ENCODE measurements at regions not wholly inside any gene's neighbourhood (a gene's known extent, or its start where the extent isn't known, plus 50 kb on each side); places are given as distances from the start of the nearest gene placed in this dataset.

GRCh38 chr3:66150977-66151376 lies 69.8 kb upstream of the SLC25A26 start:
- intact Hi-C loops (cut with micrococcal nuclease), result no loop called here
- H3K27ac ChIP-seq (ENCODE audit: extremely low read depth, low read depth, low read length), result no peak overlapping the region
- H3K4me3 ChIP-seq, result no peak overlapping the region
- H3K9me3 ChIP-seq (replicated peaks; ENCODE audit: control insufficient read depth, insufficient read depth, low read depth, low read length), result no peaks in the 10 kb centered on the region
- H2AFZ ChIP-seq (ENCODE audit: low read depth, low read length), result no peak overlapping the region
- POLR2A ChIA-PET, result no interaction called here
- H3K27me3 ChIP-seq (ENCODE audit: control insufficient read depth in 2 of 2, insufficient read depth in 2 of 2, low read length in 2 of 2), result peaks cover 0 to 9% of the 10 kb centered on the region in 2 experiments; a peak in 2 of 5 replicates
- no peak overlapping the region for H3K9ac ChIP-seq (ENCODE audit: insufficient read depth in 1 of 2, low read depth in 2 of 2, low read length in 2 of 2)
- no peak for FAIRE-seq
- ATAC-seq, result no peak
- in situ Hi-C loops (cut with MboI), result no loop called here
- no peak overlapping the region for H3K4me2 ChIP-seq (ENCODE audit: insufficient read depth, low read length)
- H3K79me2 ChIP-seq (ENCODE audit: control insufficient read depth, insufficient read depth, low read length), result no peaks in the 10 kb centered on the region
- 0% methylated on average over 3 of the region's 5 CpGs for WGBS (ENCODE audit: insufficient coverage, low coverage, missing lambda C conversion rate)
- no peaks in the 10 kb centered on the region for H3K9me1 ChIP-seq (ENCODE audit: control insufficient read depth, insufficient read depth, low read length)
- BruUV-seq (replicated peaks), result no TSS peak
- no peaks in the 10 kb centered on the region for H4K20me1 ChIP-seq (replicated peaks; ENCODE audit: control insufficient read depth, insufficient read depth, low read length)
- CTCF ChIA-PET (ENCODE audit: low intra/inter-chr PET ratio), result no interaction called here
- no peak for DNase-seq (ENCODE audit: extremely low read depth in 1 of 4, low spot score in 3 of 4)
- no peaks in the 10 kb centered on the region for H3K36me3 ChIP-seq (ENCODE audit: control insufficient read depth, insufficient read depth, low read length)
- no peaks in the 10 kb centered on the region for H3K4me1 ChIP-seq (replicated peaks in 1 of 2; ENCODE audit: control insufficient read depth in 2 of 2, insufficient read depth in 2 of 2, low read length in 2 of 2)
- TF ChIP-seq, protein P1, sequence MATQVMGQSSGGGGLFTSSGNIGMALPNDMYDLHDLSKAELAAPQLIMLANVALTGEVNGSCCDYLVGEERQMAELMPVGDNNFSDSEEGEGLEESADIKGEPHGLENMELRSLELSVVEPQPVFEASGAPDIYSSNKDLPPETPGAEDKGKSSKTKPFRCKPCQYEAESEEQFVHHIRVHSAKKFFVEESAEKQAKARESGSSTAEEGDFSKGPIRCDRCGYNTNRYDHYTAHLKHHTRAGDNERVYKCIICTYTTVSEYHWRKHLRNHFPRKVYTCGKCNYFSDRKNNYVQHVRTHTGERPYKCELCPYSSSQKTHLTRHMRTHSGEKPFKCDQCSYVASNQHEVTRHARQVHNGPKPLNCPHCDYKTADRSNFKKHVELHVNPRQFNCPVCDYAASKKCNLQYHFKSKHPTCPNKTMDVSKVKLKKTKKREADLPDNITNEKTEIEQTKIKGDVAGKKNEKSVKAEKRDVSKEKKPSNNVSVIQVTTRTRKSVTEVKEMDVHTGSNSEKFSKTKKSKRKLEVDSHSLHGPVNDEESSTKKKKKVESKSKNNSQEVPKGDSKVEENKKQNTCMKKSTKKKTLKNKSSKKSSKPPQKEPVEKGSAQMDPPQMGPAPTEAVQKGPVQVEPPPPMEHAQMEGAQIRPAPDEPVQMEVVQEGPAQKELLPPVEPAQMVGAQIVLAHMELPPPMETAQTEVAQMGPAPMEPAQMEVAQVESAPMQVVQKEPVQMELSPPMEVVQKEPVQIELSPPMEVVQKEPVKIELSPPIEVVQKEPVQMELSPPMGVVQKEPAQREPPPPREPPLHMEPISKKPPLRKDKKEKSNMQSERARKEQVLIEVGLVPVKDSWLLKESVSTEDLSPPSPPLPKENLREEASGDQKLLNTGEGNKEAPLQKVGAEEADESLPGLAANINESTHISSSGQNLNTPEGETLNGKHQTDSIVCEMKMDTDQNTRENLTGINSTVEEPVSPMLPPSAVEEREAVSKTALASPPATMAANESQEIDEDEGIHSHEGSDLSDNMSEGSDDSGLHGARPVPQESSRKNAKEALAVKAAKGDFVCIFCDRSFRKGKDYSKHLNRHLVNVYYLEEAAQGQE (IDR thresholded peaks at IDR 0.05; ENCODE audit: borderline replicate concordance), result no peak
- TF ChIP-seq, protein P1 (CRISPR knock-in tag; IDR thresholded peaks at IDR 0.05; ENCODE audit: low read depth), result no peak
- no peak for TF ChIP-seq PRMT5 (CRISPR knock-in tag; IDR thresholded peaks at IDR 0.05)
- TF ChIP-seq ZNF311 (CRISPR knock-in tag; IDR thresholded peaks at IDR 0.05), result no peak
- TF ChIP-seq YBX1 (IDR thresholded peaks at IDR 0.05), result no peak
- TF ChIP-seq HDAC1 (IDR thresholded peaks at IDR 0.05), result no peak
- no peak for TF ChIP-seq TSHZ1 (CRISPR knock-in tag; IDR thresholded peaks at IDR 0.05)
- TF ChIP-seq SRF (CRISPR knock-in tag; IDR thresholded peaks at IDR 0.05), result no peak
- TF ChIP-seq, protein P2, sequence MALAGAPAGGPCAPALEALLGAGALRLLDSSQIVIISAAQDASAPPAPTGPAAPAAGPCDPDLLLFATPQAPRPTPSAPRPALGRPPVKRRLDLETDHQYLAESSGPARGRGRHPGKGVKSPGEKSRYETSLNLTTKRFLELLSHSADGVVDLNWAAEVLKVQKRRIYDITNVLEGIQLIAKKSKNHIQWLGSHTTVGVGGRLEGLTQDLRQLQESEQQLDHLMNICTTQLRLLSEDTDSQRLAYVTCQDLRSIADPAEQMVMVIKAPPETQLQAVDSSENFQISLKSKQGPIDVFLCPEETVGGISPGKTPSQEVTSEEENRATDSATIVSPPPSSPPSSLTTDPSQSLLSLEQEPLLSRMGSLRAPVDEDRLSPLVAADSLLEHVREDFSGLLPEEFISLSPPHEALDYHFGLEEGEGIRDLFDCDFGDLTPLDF (CRISPR knock-in tag; IDR thresholded peaks at IDR 0.05), result no peak
